NT2/D1 (cell line): ENCODE measurements at regions not wholly inside any gene's neighbourhood (a gene's known extent, or its start where the extent isn't known, plus 50 kb on each side); places are given as distances from the start of the nearest gene placed in this dataset.

ENCODE experiments used
- SUZ12 ChIP-seq: IDR thresholded peaks from 2 replicates; pipeline ENCODE4 v1.6.1; 2011; ENCODE audit not compliant: insufficient read length, insufficient read depth; ENCODE audit errors: extremely low read depth
- YY1 ChIP-seq: IDR thresholded peaks from 2 replicates; pipeline ENCODE4 v1.6.1; 2011; ENCODE audit not compliant: insufficient read length, insufficient read depth
- ZNF274 ChIP-seq: IDR thresholded peaks from 2 replicates; pipeline ENCODE4 v1.6.1; 2011; ENCODE audit warnings: mild to moderate bottlenecking, low read depth, low read length

GRCh38 chr1:83588140-83588539 is 410.8 kb downstream of the TTLL7 start:
- TF ChIP-seq ZNF274 (no peak), YY1 (no peak), SUZ12 (no peak)
